CD4-positive, CD25-positive, alpha-beta regulatory T cell (primary cell): ENCODE measurements at regions not wholly inside any gene's neighbourhood (a gene's known extent, or its start where the extent isn't known, plus 50 kb on each side); places are given as distances from the start of the nearest gene placed in this dataset.

Source experiments
- ATAC-seq, 2 donors: fragments of 150-1000 bp; cut with Tn5 transposase; one replicate each; pipeline ENCODE4 v1.10.0; 2021; ENCODE audit warnings: low read depth in 2 of 2, moderate number of reproducible peaks in 2 of 2, moderate library complexity in 1 of 2
- DNase-seq, 3 donors: peaks; one replicate each; pipeline versions ENCODE4 v3.0.0 to v3.0.0-alpha.2; 2012 to 2022; ENCODE audit warnings: mixed read lengths in 1 of 3
- H3K27ac ChIP-seq: one replicate; pipeline ENCODE4 v1.7.0; 2013; ENCODE audit warnings: mild to moderate bottlenecking, low read length; ENCODE audit not compliant: insufficient read depth, poor library complexity, severe bottlenecking
- H3K27me3 ChIP-seq: one replicate; pipeline ENCODE4 v1.7.0; 2013; ENCODE audit warnings: low read length; ENCODE audit not compliant: control insufficient read depth, insufficient read depth
- H3K36me3 ChIP-seq: one replicate; pipeline ENCODE4 v1.7.0; 2013; ENCODE audit warnings: mild to moderate bottlenecking, low read length, moderate library complexity; ENCODE audit not compliant: control insufficient read depth, insufficient read depth
- H3K4me1 ChIP-seq: 2 replicates; pipeline ENCODE4 v1.7.0; 2013; ENCODE audit warnings: mild to moderate bottlenecking, low read length; ENCODE audit not compliant: insufficient read depth, control insufficient read depth, poor library complexity, severe bottlenecking
- H3K4me3 ChIP-seq: one replicate; pipeline ENCODE4 v1.7.0; 2013; ENCODE audit warnings: low read depth, mild to moderate bottlenecking, low read length, moderate library complexity
- H3K9me3 ChIP-seq, 2 experiments: 1 replicate in 1 of 2; 2 replicates in 1 of 2; pipeline ENCODE4 v1.7.0; 2013; ENCODE audit warnings: low read length in 2 of 2, mild to moderate bottlenecking in 1 of 2, moderate library complexity in 1 of 2; ENCODE audit not compliant: control insufficient read depth in 2 of 2
- H3K27ac Mint-ChIP-seq, 3 donors: one replicate each; pipeline ENCODE4 v1.8.0; 2020 to 2022; ENCODE audit warnings: mild to moderate bottlenecking in 3 of 3, mixed read lengths in 3 of 3, moderate library complexity in 2 of 3
- H3K27me3 Mint-ChIP-seq: one replicate; pipeline ENCODE4 v1.8.0; 2022; ENCODE audit warnings: mild to moderate bottlenecking, mixed read lengths
- H3K36me3 Mint-ChIP-seq: one replicate; pipeline ENCODE4 v1.8.0; 2020; ENCODE audit warnings: mixed read lengths
- H3K4me1 Mint-ChIP-seq, 4 donors: one replicate each; pipeline ENCODE4 v1.8.0; 2020 to 2022; ENCODE audit warnings: mixed read lengths in 4 of 4, mild to moderate bottlenecking in 1 of 4
- H3K4me3 Mint-ChIP-seq, 4 donors: one replicate each; pipeline ENCODE4 v1.8.0; 2020 to 2022; ENCODE audit warnings: mild to moderate bottlenecking in 4 of 4, mixed read lengths in 4 of 4, moderate library complexity in 3 of 4
- H3K9me3 Mint-ChIP-seq, 7 donors: one replicate each; pipeline ENCODE4 v1.8.0; 2020 to 2022; ENCODE audit warnings: mixed read lengths in 7 of 7, mild to moderate bottlenecking in 3 of 7, moderate library complexity in 2 of 7

- peaks cover 0 to 2% (median 0%) of the 10 kb centered on the region in 4 donors for H3K4me1 Mint-ChIP-seq
- Histone ChIP-seq H3K4me3 (no peak overlapping the region), H3K27me3 (no peaks in the 10 kb centered on the region), H3K27ac (no peak overlapping the region), H3K9me3 (no peaks in the 10 kb centered on the region), H3K4me1 (no peaks in the 10 kb centered on the region), H3K36me3 (no peaks in the 10 kb centered on the region)
- H3K27ac Mint-ChIP-seq = no peak overlapping the region
- H3K4me3 Mint-ChIP-seq = no peak overlapping the region
- H3K36me3 Mint-ChIP-seq = no peaks in the 10 kb centered on the region
- H3K9me3 Mint-ChIP-seq = peaks cover 0 to 13% (median 0%) of the 10 kb centered on the region in 7 donors
- no peak for ATAC-seq
- H3K27me3 Mint-ChIP-seq = peaks cover 12% of the 10 kb centered on the region
- no peak for DNase-seq
These were observed 217.3 kb upstream of the SULF2 start for GRCh38 chr20:48002517-48002970.

- no peaks in the 10 kb centered on the region for H3K27me3 ChIP-seq
- Mint-ChIP-seq H3K27me3 (peaks cover 16% of the 10 kb centered on the region), H3K4me1 (peaks cover 0 to 1% (median 0%) of the 10 kb centered on the region in 4 donors), H3K27ac (no peak overlapping the region), H3K36me3 (no peaks in the 10 kb centered on the region), H3K4me3 (no peak overlapping the region), H3K9me3 (peaks cover 0 to 6% (median 2%) of the 10 kb centered on the region in 7 donors)
- no peak overlapping the region for H3K4me3 ChIP-seq
- no peaks in the 10 kb centered on the region for H3K9me3 ChIP-seq
- H3K4me1 ChIP-seq = no peaks in the 10 kb centered on the region
- no peak overlapping the region for H3K27ac ChIP-seq
- DNase-seq (no peak), ATAC-seq (no peak)
- H3K36me3 ChIP-seq = no peaks in the 10 kb centered on the region
These were observed 213.9 kb upstream of the SULF2 start for GRCh38 chr20:47999166-47999565.

- Histone ChIP-seq H3K4me1 (no peaks in the 10 kb centered on the region), H3K27me3 (no peaks in the 10 kb centered on the region), H3K36me3 (no peaks in the 10 kb centered on the region), H3K9me3 (no peaks in the 10 kb centered on the region), H3K4me3 (no peak overlapping the region), H3K27ac (no peak overlapping the region)
- H3K36me3 Mint-ChIP-seq = no peaks in the 10 kb centered on the region
- peaks cover 14% of the 10 kb centered on the region for H3K27me3 Mint-ChIP-seq
- no peak overlapping the region for H3K27ac Mint-ChIP-seq
- no peak overlapping the region for H3K4me3 Mint-ChIP-seq
- peaks cover 0 to 5% (median 0%) of the 10 kb centered on the region in 7 donors for H3K9me3 Mint-ChIP-seq
- ATAC-seq (no peak), DNase-seq (no peak)
- H3K4me1 Mint-ChIP-seq = no peaks in the 10 kb centered on the region
These were observed 213.5 kb upstream of the SULF2 start for GRCh38 chr20:47998736-47999135.

- Mint-ChIP-seq H3K4me3 (no peak overlapping the region), H3K9me3 (peaks cover 0 to 7% (median 0%) of the 10 kb centered on the region in 7 donors), H3K27ac (no peak overlapping the region), H3K4me1 (no peaks in the 10 kb centered on the region), H3K36me3 (no peaks in the 10 kb centered on the region), H3K27me3 (peaks cover 7% of the 10 kb centered on the region)
- Histone ChIP-seq H3K9me3 (no peaks in the 10 kb centered on the region), H3K4me1 (no peaks in the 10 kb centered on the region), H3K27ac (no peak overlapping the region), H3K4me3 (no peak overlapping the region), H3K36me3 (no peaks in the 10 kb centered on the region), H3K27me3 (no peaks in the 10 kb centered on the region)
- ATAC-seq (no peak), DNase-seq (no peak)
These were observed 210.4 kb upstream of the SULF2 start for GRCh38 chr20:47995661-47996060.

GRCh38 chr20:47993817-47994216 is 208.5 kb upstream of the SULF2 start:
- H3K27me3 Mint-ChIP-seq = peaks cover 7% of the 10 kb centered on the region
- no peaks in the 10 kb centered on the region for H3K36me3 ChIP-seq
- H3K36me3 Mint-ChIP-seq = no peaks in the 10 kb centered on the region
- no peak for ATAC-seq
- H3K4me1 ChIP-seq = no peaks in the 10 kb centered on the region
- no peak overlapping the region for H3K27ac ChIP-seq
- H3K9me3 ChIP-seq = no peaks in the 10 kb centered on the region
- no peaks in the 10 kb centered on the region for H3K4me1 Mint-ChIP-seq
- no peak for DNase-seq
- H3K9me3 Mint-ChIP-seq = peaks cover 0 to 7% (median 0%) of the 10 kb centered on the region in 7 donors
- H3K4me3 ChIP-seq = no peak overlapping the region
- H3K4me3 Mint-ChIP-seq = no peak overlapping the region
- no peaks in the 10 kb centered on the region for H3K27me3 ChIP-seq
- no peak overlapping the region for H3K27ac Mint-ChIP-seq

- Mint-ChIP-seq H3K4me1 (no peaks in the 10 kb centered on the region), H3K9me3 (peaks cover 0 to 7% (median 0%) of the 10 kb centered on the region in 7 donors), H3K36me3 (no peaks in the 10 kb centered on the region), H3K27me3 (peaks cover 4% of the 10 kb centered on the region), H3K4me3 (no peak overlapping the region), H3K27ac (no peak overlapping the region)
- H3K36me3 ChIP-seq = no peaks in the 10 kb centered on the region
- no peaks in the 10 kb centered on the region for H3K9me3 ChIP-seq
- H3K4me1 ChIP-seq = no peaks in the 10 kb centered on the region
- no peak for ATAC-seq
- DNase-seq = no peak
- no peaks in the 10 kb centered on the region for H3K27me3 ChIP-seq
- H3K27ac ChIP-seq = no peak overlapping the region
- H3K4me3 ChIP-seq = no peak overlapping the region
These were observed 207.9 kb upstream of the SULF2 start for GRCh38 chr20:47993035-47993755.

- H3K4me3 Mint-ChIP-seq = no peak overlapping the region
- DNase-seq = no peak
- Histone ChIP-seq H3K36me3 (no peaks in the 10 kb centered on the region), H3K4me3 (no peak overlapping the region), H3K4me1 (no peaks in the 10 kb centered on the region), H3K9me3 (no peaks in the 10 kb centered on the region), H3K27ac (no peak overlapping the region), H3K27me3 (no peaks in the 10 kb centered on the region)
- peaks cover 0 to 7% (median 0%) of the 10 kb centered on the region in 7 donors for H3K9me3 Mint-ChIP-seq
- H3K27ac Mint-ChIP-seq = no peak overlapping the region
- no peaks in the 10 kb centered on the region for H3K4me1 Mint-ChIP-seq
- H3K27me3 Mint-ChIP-seq = peaks cover 4% of the 10 kb centered on the region
- ATAC-seq = no peak
- no peaks in the 10 kb centered on the region for H3K36me3 Mint-ChIP-seq
These were observed 206.7 kb upstream of the SULF2 start for GRCh38 chr20:47991875-47992488.
